ENCODE measurements at regions not wholly inside any gene's neighbourhood (a gene's known extent, or its start where the extent isn't known, plus 50 kb on each side); places are given as distances from the start of the nearest gene placed in this dataset.

DNA sequence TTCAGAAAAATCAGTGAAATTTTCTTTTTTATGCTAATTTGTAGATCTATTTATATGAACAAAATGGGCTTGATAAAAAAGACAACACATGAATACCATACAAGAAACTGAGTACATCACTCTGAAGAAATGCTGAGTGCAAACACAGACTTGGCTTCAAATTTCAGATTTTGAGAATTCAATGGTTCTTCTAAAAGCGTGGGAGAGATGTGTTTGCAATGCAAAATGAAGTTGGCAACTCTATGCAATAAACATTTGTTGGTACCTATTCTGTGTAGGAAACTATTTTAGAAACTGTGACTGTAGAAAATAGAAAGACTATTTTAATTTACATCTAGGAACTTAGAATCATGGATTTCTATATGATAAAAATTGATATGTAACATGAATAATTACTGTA, 1834.1 kb upstream of the CELF4 start:
- H2BK5ac ChIP-seq (ENCODE audit: low read depth, low read length): no peak overlapping the region
- H2BK12ac ChIP-seq (ENCODE audit: low read depth, low read length): no peak overlapping the region
- no peak overlapping the region for H3K4me3 ChIP-seq (ENCODE audit: extremely low read depth in 1 of 4, insufficient read depth in 2 of 4, low read depth in 3 of 4, low read length in 4 of 4)
- peaks cover 0 to 5% of the 10 kb centered on the region in 2 experiments; a peak in 1 of 4 replicates for H3K9me3 ChIP-seq (ENCODE audit: insufficient read depth in 2 of 2, low read depth in 1 of 2, low read length in 1 of 2)
- H3K27ac ChIP-seq (ENCODE audit: low read depth, low read length): no peak overlapping the region
- no peaks in the 10 kb centered on the region for H3K4me1 ChIP-seq (replicated peaks in 1 of 4; ENCODE audit: control insufficient read depth in 3 of 4, insufficient read depth in 4 of 4, low read length in 3 of 4)
- 88% methylated on average over 1 of the region's 1 CpG; no CpG with 5 or more reads in 1 of the 2 experiments for WGBS, 2 experiments (ENCODE audit: extremely low coverage in 1 of 2, insufficient coverage in 1 of 2, insufficient read length in 1 of 2, insufficient replicate concordance in 2 of 2, low coverage in 1 of 2, low lambda C conversion rate in 2 of 2, missing lambda C conversion rate in 1 of 2)
- no peak overlapping the region for H3K14ac ChIP-seq (ENCODE audit: insufficient read length)
- H2AFZ ChIP-seq (ENCODE audit: low read length): no peak overlapping the region
- no peak overlapping the region for H4K91ac ChIP-seq (replicated peaks; ENCODE audit: insufficient read length, low read length)
- H3K18ac ChIP-seq (ENCODE audit: extremely low read depth, low read length): no peak overlapping the region
- H2BK20ac ChIP-seq (ENCODE audit: low read length): no peak overlapping the region
- no peak for DNase-seq (ENCODE audit: low read depth in 1 of 2, low spot score in 2 of 2)
- H3K27me3 ChIP-seq (replicated peaks in 1 of 4; ENCODE audit: control insufficient read depth in 3 of 4, extremely low read depth in 1 of 4, insufficient read depth in 3 of 4, low read length in 3 of 4): peaks cover 0 to 1% (median 0%) of the 10 kb centered on the region in 4 experiments; a peak in 1 of 7 replicates
- no peak overlapping the region for H3K4me2 ChIP-seq (ENCODE audit: insufficient read depth in 1 of 2, low read depth in 2 of 2, low read length in 2 of 2)
- H4K8ac ChIP-seq (ENCODE audit: extremely low read depth, insufficient read depth, low read length): no peak overlapping the region
- no peaks in the 10 kb centered on the region for H4K20me1 ChIP-seq (replicated peaks in 1 of 2; ENCODE audit: control insufficient read depth in 1 of 2, insufficient read depth in 2 of 2, low read length in 2 of 2)
- H2BK120ac ChIP-seq (replicated peaks; ENCODE audit: low read depth, low read length): no peak overlapping the region
- no peaks in the 10 kb centered on the region for H3K23me2 ChIP-seq (ENCODE audit: low read depth, low read length)
- H3K79me2 ChIP-seq (ENCODE audit: control insufficient read depth in 1 of 2, insufficient read depth in 2 of 2, low read length in 2 of 2): no peaks in the 10 kb centered on the region
- H3K56ac ChIP-seq (replicated peaks; ENCODE audit: insufficient read length, low read depth, low read length): no peak overlapping the region
- no peak overlapping the region for H2BK15ac ChIP-seq (ENCODE audit: low read length)
- ChIA-PET CTCF (ENCODE audit: partially characterized antibody) (no interaction called here), POLR2A (ENCODE audit: partially characterized antibody) (no interaction called here)
- H3K36me3 ChIP-seq (ENCODE audit: control insufficient read depth in 2 of 4, insufficient read depth in 4 of 4, low read length in 3 of 4): no peaks in the 10 kb centered on the region; a peak in 1 of 8 replicates
- no peak overlapping the region for H3K23ac ChIP-seq (ENCODE audit: insufficient read length)
- FAIRE-seq: no peak
- H2AK5ac ChIP-seq (ENCODE audit: low read depth, low read length): no peak overlapping the region
- H3K79me1 ChIP-seq (ENCODE audit: low read depth, low read length): no peaks in the 10 kb centered on the region
- no peak overlapping the region for H4K5ac ChIP-seq (ENCODE audit: insufficient read length, low read depth, low read length)
- H3K9ac ChIP-seq (replicated peaks in 1 of 4; ENCODE audit: extremely low read depth in 1 of 4, low read depth in 3 of 4, low read length in 3 of 4): no peak overlapping the region
- no peak overlapping the region for H3K4ac ChIP-seq (replicated peaks; ENCODE audit: insufficient read length, low read depth, low read length)
- TF ChIP-seq, protein P1, sequence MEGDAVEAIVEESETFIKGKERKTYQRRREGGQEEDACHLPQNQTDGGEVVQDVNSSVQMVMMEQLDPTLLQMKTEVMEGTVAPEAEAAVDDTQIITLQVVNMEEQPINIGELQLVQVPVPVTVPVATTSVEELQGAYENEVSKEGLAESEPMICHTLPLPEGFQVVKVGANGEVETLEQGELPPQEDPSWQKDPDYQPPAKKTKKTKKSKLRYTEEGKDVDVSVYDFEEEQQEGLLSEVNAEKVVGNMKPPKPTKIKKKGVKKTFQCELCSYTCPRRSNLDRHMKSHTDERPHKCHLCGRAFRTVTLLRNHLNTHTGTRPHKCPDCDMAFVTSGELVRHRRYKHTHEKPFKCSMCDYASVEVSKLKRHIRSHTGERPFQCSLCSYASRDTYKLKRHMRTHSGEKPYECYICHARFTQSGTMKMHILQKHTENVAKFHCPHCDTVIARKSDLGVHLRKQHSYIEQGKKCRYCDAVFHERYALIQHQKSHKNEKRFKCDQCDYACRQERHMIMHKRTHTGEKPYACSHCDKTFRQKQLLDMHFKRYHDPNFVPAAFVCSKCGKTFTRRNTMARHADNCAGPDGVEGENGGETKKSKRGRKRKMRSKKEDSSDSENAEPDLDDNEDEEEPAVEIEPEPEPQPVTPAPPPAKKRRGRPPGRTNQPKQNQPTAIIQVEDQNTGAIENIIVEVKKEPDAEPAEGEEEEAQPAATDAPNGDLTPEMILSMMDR (IDR thresholded peaks at IDR 0.05; ENCODE audit: control extremely low read depth in 1 of 3, insufficient read depth in 1 of 3, low read depth in 1 of 3, low read length in 3 of 3): no peak
- TF ChIP-seq CREB1 (IDR thresholded peaks at IDR 0.05) (no peak), EGR1 (IDR thresholded peaks at IDR 0.05; ENCODE audit: borderline replicate concordance, low read depth, low read length) (no peak), KDM4A (IDR thresholded peaks at IDR 0.05; ENCODE audit: low read depth, low read length, severe bottlenecking) (no peak), SRF (IDR thresholded peaks at IDR 0.05; ENCODE audit: low read depth, low read length) (no peak), SAP30 (IDR thresholded peaks at IDR 0.05; ENCODE audit: insufficient read depth, insufficient replicate concordance, low read length) (no peak), ZNF274 (IDR thresholded peaks at IDR 0.05; ENCODE audit: borderline replicate concordance, extremely low read depth, low read length) (no peak), PHF8 (conservative IDR thresholded peaks at IDR 0.05; ENCODE audit: low read depth, low read length) (no peak), BCL11A (IDR thresholded peaks at IDR 0.05; ENCODE audit: low read depth in 2 of 2, low read length in 2 of 2) (no peak), CBX5 (IDR thresholded peaks at IDR 0.05; ENCODE audit: low read depth, low read length) (no peak), TEAD4 (IDR thresholded peaks at IDR 0.05; ENCODE audit: low read depth, low read length) (no peak), KDM1A (IDR thresholded peaks at IDR 0.05; ENCODE audit: borderline replicate concordance, low read length) (no peak), SIX5 (IDR thresholded peaks at IDR 0.05; ENCODE audit: low read depth, low read length) (no peak)

All from H1 (cell line).